ENCODE measurements at regions not wholly inside any gene's neighbourhood (a gene's known extent, or its start where the extent isn't known, plus 50 kb on each side); places are given as distances from the start of the nearest gene placed in this dataset.

DNA sequence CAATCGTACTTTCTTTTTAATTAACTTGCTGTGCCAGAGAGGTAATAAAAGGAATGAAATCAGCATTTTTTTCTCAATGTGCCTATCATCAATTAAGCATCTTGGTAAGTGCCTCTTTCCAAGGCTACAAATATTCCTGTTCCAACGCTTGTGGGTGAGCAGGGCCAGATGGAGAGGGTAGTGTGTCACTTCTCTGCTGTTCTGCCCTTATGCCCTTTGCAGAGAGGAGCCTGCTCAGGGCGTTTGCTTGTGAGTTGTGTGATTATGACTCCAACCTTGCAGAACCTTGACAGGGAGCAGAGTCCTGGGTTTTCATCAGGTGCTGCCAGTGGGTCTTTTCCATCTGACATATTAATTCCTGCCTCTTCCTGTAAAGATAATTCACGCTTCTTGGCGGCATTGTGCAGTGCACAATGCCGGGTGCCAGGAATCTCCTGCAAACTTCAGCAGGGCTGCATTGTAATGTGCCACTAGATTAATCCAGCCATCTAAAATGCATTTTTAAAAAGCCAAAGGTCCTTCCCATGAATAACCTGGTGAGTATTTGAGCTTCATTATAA, 234.4 kb downstream of the ARHGAP12 start:
- TF ChIP-seq, protein P1, sequence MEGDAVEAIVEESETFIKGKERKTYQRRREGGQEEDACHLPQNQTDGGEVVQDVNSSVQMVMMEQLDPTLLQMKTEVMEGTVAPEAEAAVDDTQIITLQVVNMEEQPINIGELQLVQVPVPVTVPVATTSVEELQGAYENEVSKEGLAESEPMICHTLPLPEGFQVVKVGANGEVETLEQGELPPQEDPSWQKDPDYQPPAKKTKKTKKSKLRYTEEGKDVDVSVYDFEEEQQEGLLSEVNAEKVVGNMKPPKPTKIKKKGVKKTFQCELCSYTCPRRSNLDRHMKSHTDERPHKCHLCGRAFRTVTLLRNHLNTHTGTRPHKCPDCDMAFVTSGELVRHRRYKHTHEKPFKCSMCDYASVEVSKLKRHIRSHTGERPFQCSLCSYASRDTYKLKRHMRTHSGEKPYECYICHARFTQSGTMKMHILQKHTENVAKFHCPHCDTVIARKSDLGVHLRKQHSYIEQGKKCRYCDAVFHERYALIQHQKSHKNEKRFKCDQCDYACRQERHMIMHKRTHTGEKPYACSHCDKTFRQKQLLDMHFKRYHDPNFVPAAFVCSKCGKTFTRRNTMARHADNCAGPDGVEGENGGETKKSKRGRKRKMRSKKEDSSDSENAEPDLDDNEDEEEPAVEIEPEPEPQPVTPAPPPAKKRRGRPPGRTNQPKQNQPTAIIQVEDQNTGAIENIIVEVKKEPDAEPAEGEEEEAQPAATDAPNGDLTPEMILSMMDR (IDR thresholded peaks at IDR 0.05; ENCODE audit: low read depth, low read length): no peak
- POLR2A ChIA-PET: no interaction called here
- DNase-seq (ENCODE audit: low read depth, low spot score): no peak
- Histone ChIP-seq H3K27ac (ENCODE audit: low read depth, low read length) (no peak overlapping the region), H3K27me3 (ENCODE audit: control insufficient read depth, insufficient read depth, low read length) (no peaks in the 10 kb centered on the region), H3K4me3 (ENCODE audit: low read depth, low read length) (no peak overlapping the region), H3K9me3 (ENCODE audit: control insufficient read depth, insufficient read depth, low read length) (peaks cover 10% of the 10 kb centered on the region; the same call in 1 of the 2 replicates)
- CTCF ChIA-PET: no interaction called here

DNA sequence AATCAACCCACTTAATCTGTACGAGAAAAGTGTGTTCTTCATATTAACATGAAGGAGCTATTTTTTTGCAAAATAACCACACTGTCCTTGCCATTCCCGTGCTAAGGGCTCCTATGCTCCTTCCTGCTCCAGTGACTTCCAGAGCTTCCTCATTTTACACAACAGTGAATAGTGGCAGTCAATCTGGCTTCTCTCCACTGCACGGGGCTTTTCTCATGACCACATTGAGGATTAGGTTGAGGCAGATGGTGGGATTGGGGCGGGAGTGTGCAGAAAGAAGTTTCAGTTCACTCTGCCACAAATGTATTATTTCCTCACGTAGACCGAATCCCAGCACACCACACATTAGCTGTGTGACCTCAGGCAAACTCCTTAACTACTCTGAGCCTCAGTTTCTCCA, 235.1 kb downstream of the ARHGAP12 start:
- TF ChIP-seq, protein P1 (IDR thresholded peaks at IDR 0.05; ENCODE audit: low read depth, low read length): no peak
- no peak for DNase-seq (ENCODE audit: low read depth, low spot score)
- H3K27me3 ChIP-seq (ENCODE audit: control insufficient read depth, insufficient read depth, low read length): no peaks in the 10 kb centered on the region
- POLR2A ChIA-PET: no interaction called here
- peaks cover 12% of the 10 kb centered on the region for H3K9me3 ChIP-seq (ENCODE audit: control insufficient read depth, insufficient read depth, low read length)
- H3K4me3 ChIP-seq (ENCODE audit: low read depth, low read length): no peak overlapping the region
- CTCF ChIA-PET: no interaction called here
- H3K27ac ChIP-seq (ENCODE audit: low read depth, low read length): no peak overlapping the region

DNA sequence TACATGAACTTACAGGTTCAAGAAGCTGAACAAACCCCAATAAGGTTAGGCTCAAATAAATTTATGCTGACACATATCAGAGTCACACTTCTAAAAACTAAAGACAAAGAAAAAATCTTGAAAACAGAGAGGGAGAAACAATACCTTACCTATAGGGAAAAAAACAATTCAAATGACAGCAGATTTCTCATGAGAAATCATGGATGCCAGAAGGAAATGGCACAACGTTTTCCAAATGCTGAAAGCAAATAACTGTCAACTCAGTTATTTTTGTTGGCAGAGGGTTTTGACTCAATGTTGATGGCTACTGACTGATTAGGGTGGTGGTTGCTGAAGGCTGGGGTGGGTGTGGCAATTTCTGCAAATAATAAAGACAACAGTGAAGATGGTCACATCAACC, 239.4 kb downstream of the ARHGAP12 start:
- TF ChIP-seq, protein P1 (IDR thresholded peaks at IDR 0.05; ENCODE audit: low read depth, low read length): no peak
- ChIA-PET CTCF (no interaction called here), POLR2A (no interaction called here)
- DNase-seq (ENCODE audit: low read depth, low spot score): no peak
- Histone ChIP-seq H3K27me3 (ENCODE audit: control insufficient read depth, insufficient read depth, low read length) (no peaks in the 10 kb centered on the region), H3K27ac (ENCODE audit: low read depth, low read length) (no peak overlapping the region), H3K9me3 (ENCODE audit: control insufficient read depth, insufficient read depth, low read length) (peaks cover 18% of the 10 kb centered on the region), H3K4me3 (ENCODE audit: low read depth, low read length) (no peak overlapping the region)

DNA sequence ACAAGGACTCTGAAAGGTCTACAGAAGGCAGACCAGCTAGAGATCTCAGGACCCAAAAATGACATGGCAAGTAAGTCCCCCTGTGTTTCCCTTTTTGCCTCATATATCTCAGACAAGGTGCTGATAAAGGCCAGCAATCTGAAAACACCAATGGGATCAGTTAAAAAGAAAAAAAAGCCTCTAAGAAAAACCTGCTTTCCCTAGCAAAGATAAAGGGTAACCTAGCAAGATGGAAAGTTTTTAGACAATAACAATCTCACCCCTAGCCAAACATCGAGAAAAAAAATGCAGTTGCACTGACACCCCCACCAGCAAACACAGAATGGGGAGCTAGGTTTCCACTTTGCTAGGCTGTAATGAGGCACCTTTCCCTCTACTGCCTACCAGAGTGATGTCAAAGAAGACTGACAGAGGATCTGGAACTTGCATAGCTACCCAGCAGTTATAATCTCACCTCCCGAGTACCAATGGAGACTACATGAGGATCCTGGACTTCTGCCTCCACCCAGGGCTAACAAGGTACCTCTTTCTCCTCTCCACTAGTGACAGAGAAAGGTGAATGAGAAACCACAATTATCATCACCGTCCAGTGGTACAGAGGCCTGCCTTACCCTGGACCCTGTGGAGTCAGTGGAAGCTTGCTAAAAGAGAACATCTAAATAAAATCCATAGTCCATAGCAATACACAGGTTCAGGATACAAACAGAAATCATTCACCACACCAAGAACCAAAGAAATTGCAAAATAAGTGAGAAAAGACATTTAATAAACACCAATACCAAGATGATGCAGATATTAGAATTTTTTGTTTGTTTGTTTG, 240.8 kb downstream of the ARHGAP12 start:
- POLR2A ChIA-PET: no interaction called here
- CTCF ChIA-PET: no interaction called here
- Histone ChIP-seq H3K4me3 (ENCODE audit: low read depth, low read length) (no peak overlapping the region), H3K27ac (ENCODE audit: low read depth, low read length) (no peak overlapping the region), H3K9me3 (ENCODE audit: control insufficient read depth, insufficient read depth, low read length) (peaks cover 18% of the 10 kb centered on the region), H3K27me3 (ENCODE audit: control insufficient read depth, insufficient read depth, low read length) (no peaks in the 10 kb centered on the region)
- TF ChIP-seq, protein P1 (IDR thresholded peaks at IDR 0.05; ENCODE audit: low read depth, low read length): no peak
- DNase-seq (ENCODE audit: low read depth, low spot score): no peak

DNA sequence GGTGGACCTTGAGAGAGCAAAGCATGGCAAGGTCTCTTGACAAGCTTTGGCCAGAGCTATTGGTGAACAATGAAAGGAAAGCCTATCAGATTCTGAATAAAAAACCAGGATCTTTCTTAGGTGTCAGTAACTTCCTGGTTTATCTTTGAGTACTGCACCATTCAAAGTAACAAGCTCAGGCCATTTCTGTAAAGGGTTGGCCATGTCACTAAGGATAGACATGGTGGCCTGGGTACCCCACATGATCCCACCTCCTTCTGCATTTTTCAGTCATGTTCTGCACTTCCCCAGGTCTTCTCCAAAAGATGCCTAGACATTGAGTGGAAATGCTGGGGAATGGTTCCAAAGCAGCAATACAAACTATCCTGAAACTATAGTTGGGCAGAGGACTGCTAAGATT, 242.0 kb downstream of the ARHGAP12 start:
- H3K27ac ChIP-seq (ENCODE audit: low read depth, low read length): no peak overlapping the region
- H3K4me3 ChIP-seq (ENCODE audit: low read depth, low read length): no peak overlapping the region
- peaks cover 21% of the 10 kb centered on the region for H3K9me3 ChIP-seq (ENCODE audit: control insufficient read depth, insufficient read depth, low read length)
- TF ChIP-seq, protein P1 (IDR thresholded peaks at IDR 0.05; ENCODE audit: low read depth, low read length): no peak
- CTCF ChIA-PET: no interaction called here
- DNase-seq (ENCODE audit: low read depth, low spot score): no peak
- POLR2A ChIA-PET: no interaction called here
- H3K27me3 ChIP-seq (ENCODE audit: control insufficient read depth, insufficient read depth, low read length): no peaks in the 10 kb centered on the region
